MM.1S (cell line): ENCODE measurements at regions not wholly inside any gene's neighbourhood (a gene's known extent, or its start where the extent isn't known, plus 50 kb on each side); places are given as distances from the start of the nearest gene placed in this dataset.

ENCODE experiments used
- EZH2 ChIP-seq: fragments of 300-600 bp; sonication (generic); optimal IDR thresholded peaks from 2 replicates; pipeline ENCODE3; 2017; ENCODE audit warnings: low read depth, mild to moderate bottlenecking, antibody characterized with exemption, low read length, mixed read lengths
- EZH2phosphoT487 ChIP-seq: fragments of 300-600 bp; sonication (generic); IDR thresholded peaks from 2 replicates; pipeline ENCODE4 v1.6.1; 2018; ENCODE audit warnings: antibody characterized with exemption, low read length
- TF ChIP-seq, protein P1 (sequence below): fragments of 300-600 bp; sonication (generic); IDR thresholded peaks from 2 replicates; pipeline ENCODE4 v1.5.1; 2016; ENCODE audit warnings: antibody characterized with exemption, low read length, mixed read lengths

DNA sequence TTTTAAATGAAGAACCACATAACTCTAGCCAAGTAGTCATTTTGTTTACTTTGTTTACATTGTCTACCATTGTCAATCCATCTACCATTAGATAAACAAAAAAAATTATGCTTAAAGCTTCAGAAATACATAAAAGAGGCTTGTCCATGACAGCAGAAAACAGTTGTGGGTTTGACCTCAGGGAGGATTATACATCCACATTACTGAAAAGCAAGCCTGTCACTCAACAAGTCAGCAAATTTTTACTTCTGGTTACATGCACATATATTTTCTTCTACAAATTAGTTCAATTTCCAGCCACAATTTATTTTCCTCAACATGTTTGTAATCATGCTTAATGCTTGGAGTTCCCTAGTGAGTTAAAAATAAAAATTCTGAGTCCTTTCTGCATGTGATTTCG is 713.3 kb downstream of the COL12A1 start:
- TF ChIP-seq, protein P1, sequence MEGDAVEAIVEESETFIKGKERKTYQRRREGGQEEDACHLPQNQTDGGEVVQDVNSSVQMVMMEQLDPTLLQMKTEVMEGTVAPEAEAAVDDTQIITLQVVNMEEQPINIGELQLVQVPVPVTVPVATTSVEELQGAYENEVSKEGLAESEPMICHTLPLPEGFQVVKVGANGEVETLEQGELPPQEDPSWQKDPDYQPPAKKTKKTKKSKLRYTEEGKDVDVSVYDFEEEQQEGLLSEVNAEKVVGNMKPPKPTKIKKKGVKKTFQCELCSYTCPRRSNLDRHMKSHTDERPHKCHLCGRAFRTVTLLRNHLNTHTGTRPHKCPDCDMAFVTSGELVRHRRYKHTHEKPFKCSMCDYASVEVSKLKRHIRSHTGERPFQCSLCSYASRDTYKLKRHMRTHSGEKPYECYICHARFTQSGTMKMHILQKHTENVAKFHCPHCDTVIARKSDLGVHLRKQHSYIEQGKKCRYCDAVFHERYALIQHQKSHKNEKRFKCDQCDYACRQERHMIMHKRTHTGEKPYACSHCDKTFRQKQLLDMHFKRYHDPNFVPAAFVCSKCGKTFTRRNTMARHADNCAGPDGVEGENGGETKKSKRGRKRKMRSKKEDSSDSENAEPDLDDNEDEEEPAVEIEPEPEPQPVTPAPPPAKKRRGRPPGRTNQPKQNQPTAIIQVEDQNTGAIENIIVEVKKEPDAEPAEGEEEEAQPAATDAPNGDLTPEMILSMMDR, result no peak
- TF ChIP-seq EZH2 (no peak), EZH2phosphoT487 (no peak)
